ENCODE measurements at regions not wholly inside any gene's neighbourhood (a gene's known extent, or its start where the extent isn't known, plus 50 kb on each side); places are given as distances from the start of the nearest gene placed in this dataset.
A peak's percentile ranks its signal among the peaks of the same experiment; 100 is the strongest.

DNA sequence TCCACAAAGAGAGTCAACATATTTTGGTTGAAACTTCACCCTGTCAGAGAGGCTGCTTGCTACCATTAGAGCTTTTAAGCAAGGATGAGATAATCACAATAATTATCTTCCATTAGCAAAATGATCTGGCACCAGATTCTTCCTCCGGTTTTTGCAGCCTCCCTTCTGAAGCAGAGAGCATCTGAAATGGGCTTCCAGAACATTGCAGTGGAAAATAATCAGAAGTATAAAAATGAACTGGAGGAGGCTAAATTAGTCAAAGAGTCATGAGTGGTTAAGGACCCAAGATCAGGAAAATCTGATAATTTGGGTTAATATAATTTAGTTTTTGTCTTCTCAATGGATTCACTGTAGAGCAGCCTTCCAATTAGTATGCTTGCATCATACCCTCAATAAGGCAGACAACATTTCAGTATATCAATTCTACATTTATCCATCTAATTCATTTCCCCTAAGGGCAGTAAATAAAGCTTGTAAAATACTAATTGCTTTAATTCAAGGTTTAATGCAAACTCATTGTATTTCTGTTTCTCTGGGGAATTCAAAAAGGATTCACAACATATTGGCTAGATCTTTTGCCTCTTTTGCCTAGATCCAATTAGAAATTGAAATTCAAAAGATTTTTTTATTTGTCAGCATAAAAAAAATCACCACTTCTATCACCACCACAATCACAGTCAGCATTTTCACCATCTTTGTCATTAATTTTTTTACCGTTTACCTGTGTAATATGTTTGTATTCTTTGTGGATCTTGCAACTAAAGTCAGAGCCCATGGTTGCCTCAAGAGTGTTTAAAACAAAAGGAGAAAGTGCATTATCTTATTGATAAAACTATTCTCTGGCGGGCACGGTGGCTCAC is 537.2 kb upstream of the DCC start:
- no peaks in the 10 kb centered on the region for H3K79me2 ChIP-seq (ENCODE audit: insufficient read depth, low read length)
- H3K4me1 ChIP-seq (ENCODE audit: insufficient read depth, low read length) = no peaks in the 10 kb centered on the region
- no peak overlapping the region for H3K9ac ChIP-seq (ENCODE audit: insufficient read depth, low read depth, low read length)
- no peak overlapping the region for H3K27ac ChIP-seq (ENCODE audit: extremely low read length, insufficient read depth, low read length)
- TF ChIP-seq MAFK (conservative IDR thresholded peaks at IDR 0.05 in 1 of 2, IDR thresholded peaks at IDR 0.05 in 1 of 2; ENCODE audit: low read length in 2 of 2) (peak; percentile 47 to 75; a peak in 3 of 4 replicates), SOX5 (CRISPR knock-in tag; IDR thresholded peaks at IDR 0.05; ENCODE audit: borderline replicate concordance) (no peak), ZFX (CRISPR knock-in tag; IDR thresholded peaks at IDR 0.05; ENCODE audit: low read depth) (no peak), MAFF (IDR thresholded peaks at IDR 0.05; ENCODE audit: low read depth, low read length) (peak; percentile 81), REL (CRISPR knock-in tag; conservative IDR thresholded peaks at IDR 0.05) (no peak)
- TF ChIP-seq, protein P1, sequence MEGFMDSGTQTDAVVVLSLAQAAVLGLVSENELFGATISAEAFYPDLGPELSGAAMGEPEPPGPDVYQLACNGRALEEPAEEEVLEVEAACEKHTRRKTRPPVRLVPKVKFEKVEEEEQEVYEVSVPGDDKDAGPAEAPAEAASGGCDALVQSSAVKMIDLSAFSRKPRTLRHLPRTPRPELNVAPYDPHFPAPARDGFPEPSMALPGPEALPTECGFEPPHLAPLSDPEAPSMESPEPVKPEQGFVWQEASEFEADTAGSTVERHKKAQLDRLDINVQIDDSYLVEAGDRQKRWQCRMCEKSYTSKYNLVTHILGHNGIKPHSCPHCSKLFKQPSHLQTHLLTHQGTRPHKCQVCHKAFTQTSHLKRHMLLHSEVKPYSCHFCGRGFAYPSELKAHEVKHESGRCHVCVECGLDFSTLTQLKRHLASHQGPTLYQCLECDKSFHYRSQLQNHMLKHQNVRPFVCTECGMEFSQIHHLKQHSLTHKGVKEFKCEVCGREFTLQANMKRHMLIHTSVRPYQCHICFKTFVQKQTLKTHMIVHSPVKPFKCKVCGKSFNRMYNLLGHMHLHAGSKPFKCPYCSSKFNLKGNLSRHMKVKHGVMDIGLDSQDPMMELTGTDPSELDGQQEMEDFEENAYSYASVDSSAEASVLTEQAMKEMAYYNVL (CRISPR knock-in tag; IDR thresholded peaks at IDR 0.05; ENCODE audit: borderline replicate concordance) = no peak
- 38% methylated on average over 4 of the region's 4 CpGs for WGBS (ENCODE audit: low lambda C conversion rate)
- no peak overlapping the region for H3K4me2 ChIP-seq (ENCODE audit: low read depth, low read length)
- ChIA-PET POLR2A (no interaction called here), CTCF (ENCODE audit: low intra/inter-chr PET ratio, low total read pairs) (no interaction called here)
- DNase-seq (ENCODE audit: low spot score) (no peak), FAIRE-seq (no peak), ATAC-seq (no peak)
- intact Hi-C loops (cut with micrococcal nuclease; ENCODE audit: unreplicated experiment) (no loop called here), in situ Hi-C loops (cut with HindIII; ENCODE audit: extremely low pct_ligation_motif_present, low pct_unique_long_range_greater_than_20kb) (no loop called here)
- H3K27me3 ChIP-seq (ENCODE audit: control insufficient read depth in 1 of 2, insufficient read depth in 2 of 2, low read length in 2 of 2) = no peaks in the 10 kb centered on the region
- no TSS peak for BruUV-seq (replicated peaks)
- no peak overlapping the region for H2AFZ ChIP-seq (ENCODE audit: low read length)
- peaks cover 28% of the 10 kb centered on the region for H3K9me3 ChIP-seq (ENCODE audit: low read length)
- no peak overlapping the region for H3K4me3 ChIP-seq (replicated peaks in 1 of 3; ENCODE audit: insufficient read depth in 1 of 3, low read depth in 2 of 3, low read length in 3 of 3)
- no peaks in the 10 kb centered on the region for H3K36me3 ChIP-seq (replicated peaks in 1 of 2; ENCODE audit: control insufficient read depth in 1 of 2, insufficient read depth in 2 of 2, low read length in 2 of 2)
- H4K20me1 ChIP-seq (ENCODE audit: insufficient read depth, low read length) = no peaks in the 10 kb centered on the region

All from HepG2 (cell line).